CD14-positive monocyte (primary cell): ENCODE measurements at regions not wholly inside any gene's neighbourhood (a gene's known extent, or its start where the extent isn't known, plus 50 kb on each side); places are given as distances from the start of the nearest gene placed in this dataset.

Experiments
- DNase-seq, 3 donors: peaks; one replicate each; pipeline ENCODE4 v3.0.0-alpha.2; 2011 to 2022
- H2AFZ ChIP-seq: 2 replicates; pipeline ENCODE4 v1.6.0; 2012; ENCODE audit warnings: mild to moderate bottlenecking, low read depth, low read length, inconsistent platforms; ENCODE audit not compliant: insufficient read depth, poor library complexity, severe bottlenecking
- H3K27ac ChIP-seq, 2 donors: 1 replicate in 1 of 2; 2 replicates in 1 of 2; pipeline ENCODE4 v1.5.1; 2012 to 2013; ENCODE audit warnings: low read length in 2 of 2, control low read depth in 1 of 2, inconsistent platforms in 1 of 2, low read depth in 1 of 2, mild to moderate bottlenecking in 1 of 2
- H3K27me3 ChIP-seq, 2 donors: one replicate each; pipeline versions ENCODE4 v1.6.0 to v1.6.1; 2011 to 2013; ENCODE audit warnings: low read length in 2 of 2; ENCODE audit not compliant: control insufficient read depth in 2 of 2, insufficient read depth in 2 of 2
- H3K36me3 ChIP-seq, 2 donors: replicated peaks in 1 of 2; 1 replicate in 1 of 2; 2 replicates in 1 of 2; pipeline versions ENCODE4 v1.5.1 to v1.6.1; 2012 to 2013; ENCODE audit warnings: low read length in 2 of 2, control low read depth in 1 of 2, inconsistent platforms in 1 of 2, mild to moderate bottlenecking in 1 of 2; ENCODE audit not compliant: insufficient read depth in 2 of 2, control insufficient read depth in 1 of 2
- H3K4me1 ChIP-seq, 2 donors: 1 replicate in 1 of 2; 2 replicates in 1 of 2; pipeline versions ENCODE4 v1.5.1 to v1.6.1; 2012 to 2013; ENCODE audit warnings: low read length in 2 of 2, control low read depth in 1 of 2, inconsistent platforms in 1 of 2, mild to moderate bottlenecking in 1 of 2, moderate library complexity in 1 of 2; ENCODE audit not compliant: insufficient read depth in 2 of 2, control insufficient read depth in 1 of 2
- H3K4me2 ChIP-seq: replicated peaks from 2 replicates; pipeline ENCODE3; 2012; ENCODE audit warnings: low read length, moderate library complexity, mild to moderate bottlenecking; ENCODE audit not compliant: poor library complexity, severe bottlenecking; ENCODE audit errors: extremely low read depth
- H3K4me3 ChIP-seq, 3 experiments: fragments of 200-600 bp in 1 of 3; sonication (generic) in 1 of 3; replicated peaks in 1 of 3; 1 replicate in 2 of 3; 2 replicates in 1 of 3; pipeline ENCODE4 v1.5.1; 2011 to 2013; ENCODE audit warnings: low read length in 3 of 3, mild to moderate bottlenecking in 3 of 3, control low read depth in 2 of 3, low read depth in 2 of 3, inconsistent platforms in 1 of 3, moderate library complexity in 1 of 3
- H3K79me2 ChIP-seq: 2 replicates; pipeline ENCODE4 v1.6.0; 2012; ENCODE audit warnings: mild to moderate bottlenecking, control low read depth, inconsistent platforms, low read length, moderate library complexity; ENCODE audit not compliant: insufficient read depth
- H3K9ac ChIP-seq: 2 replicates; pipeline ENCODE4 v1.6.0; 2017; ENCODE audit warnings: low read length, mild to moderate bottlenecking; ENCODE audit not compliant: insufficient read depth, poor library complexity, severe bottlenecking
- H3K9me3 ChIP-seq, 2 donors: replicated peaks in 1 of 2; 1 replicate in 1 of 2; 2 replicates in 1 of 2; pipeline versions ENCODE4 v1.5.1 to v1.6.1; 2012 to 2013; ENCODE audit warnings: low read length in 2 of 2, control low read depth in 1 of 2; ENCODE audit not compliant: control insufficient read depth in 1 of 2, insufficient read depth in 1 of 2
- H4K20me1 ChIP-seq: 2 replicates; pipeline ENCODE4 v1.6.0; 2012; ENCODE audit warnings: mild to moderate bottlenecking, low read length, control low read depth, moderate library complexity; ENCODE audit not compliant: insufficient read depth
- H3K27ac Mint-ChIP-seq, 7 donors: one replicate each; pipeline ENCODE4 v1.8.0; 2020; ENCODE audit warnings: mild to moderate bottlenecking in 7 of 7, mixed read lengths in 7 of 7, moderate library complexity in 6 of 7, inconsistent platforms in 2 of 7
- H3K27me3 Mint-ChIP-seq, 3 donors: one replicate each; pipeline ENCODE4 v1.8.0; 2021 to 2022; ENCODE audit warnings: low read depth in 3 of 3, mild to moderate bottlenecking in 3 of 3, mixed read lengths in 3 of 3, moderate library complexity in 3 of 3, inconsistent platforms in 1 of 3
- H3K36me3 Mint-ChIP-seq, 2 donors: one replicate each; pipeline ENCODE4 v1.8.0; 2020; ENCODE audit warnings: mixed read lengths in 2 of 2, inconsistent platforms in 1 of 2, mild to moderate bottlenecking in 1 of 2
- H3K4me1 Mint-ChIP-seq: one replicate; pipeline ENCODE4 v1.8.0; 2020; ENCODE audit warnings: mild to moderate bottlenecking, mixed read lengths
- H3K4me3 Mint-ChIP-seq, 2 donors: one replicate each; pipeline ENCODE4 v1.8.0; 2020; ENCODE audit warnings: mild to moderate bottlenecking in 2 of 2, mixed read lengths in 2 of 2, moderate library complexity in 1 of 2
- H3K9me3 Mint-ChIP-seq, 7 donors: one replicate each; pipeline ENCODE4 v1.8.0; 2020 to 2022; ENCODE audit warnings: mixed read lengths in 7 of 7, mild to moderate bottlenecking in 6 of 7, moderate library complexity in 6 of 7, inconsistent platforms in 2 of 7
- CTCF ChIP-seq: fragments of 200-600 bp; IDR thresholded peaks from one replicate; pipeline ENCODE4 v1.8.0; 2022; ENCODE audit warnings: antibody characterized with exemption, mild to moderate bottlenecking
- WGBS: methylation state at CpG from one replicate; pipeline ENCODE4 v1.1.5; 2013; ENCODE audit warnings: missing lambda C conversion rate; ENCODE audit not compliant: insufficient coverage; 5-methylcytosine and 5-hydroxymethylcytosine counted together
- intact Hi-C, 2 donors: fragments of 100-400 bp; cut with micrococcal nuclease; formaldehyde crosslinking; loops; one replicate each; pipeline versions ENCODE4 v1.15.0 to v1.15.1; 2023

- H4K20me1 ChIP-seq, result no peaks in the 10 kb centered on the region
- intact Hi-C loops, result no loop called here
- no peak for TF ChIP-seq CTCF
- Mint-ChIP-seq H3K4me1 (no peaks in the 10 kb centered on the region), H3K9me3 (peaks cover 0 to 2% (median 0%) of the 10 kb centered on the region in 7 donors), H3K27ac (no peak overlapping the region), H3K4me3 (no peak overlapping the region), H3K27me3 (peaks cover 0 to 3% (median 2%) of the 10 kb centered on the region in 3 donors), H3K36me3 (no peaks in the 10 kb centered on the region)
- no peaks in the 10 kb centered on the region for H3K79me2 ChIP-seq
- H2AFZ ChIP-seq, result no peak overlapping the region
- DNase-seq, result no peak
- H3K4me2 ChIP-seq, result no peak overlapping the region
- H3K9me3 ChIP-seq, result no peaks in the 10 kb centered on the region
- H3K27me3 ChIP-seq, result no peaks in the 10 kb centered on the region
- H3K4me3 ChIP-seq, result no peak overlapping the region
- H3K27ac ChIP-seq, result no peak overlapping the region
- H3K36me3 ChIP-seq, result no peaks in the 10 kb centered on the region
- no peaks in the 10 kb centered on the region for H3K4me1 ChIP-seq
- no peak overlapping the region for H3K9ac ChIP-seq
- 100% methylated on average over 5 of the region's 9 CpGs for WGBS
Observed at GRCh38 chr4:54548831-54549460, 108.8 kb upstream of the KIT start.

- 50% methylated on average over 5 of the region's 8 CpGs for WGBS
Observed at GRCh38 chr4:54550395-54551171, 107.2 kb upstream of the KIT start.

More at GRCh38 chr4:54550395-54551171, 107.2 kb upstream of the KIT start:
- H3K4me3 Mint-ChIP-seq, result no peak overlapping the region
- H3K27ac ChIP-seq, result no peak overlapping the region
- intact Hi-C loops, result no loop called here
- no peaks in the 10 kb centered on the region for H3K36me3 ChIP-seq
- H3K4me1 ChIP-seq, result no peaks in the 10 kb centered on the region
- H4K20me1 ChIP-seq, result no peaks in the 10 kb centered on the region
- H3K79me2 ChIP-seq, result no peaks in the 10 kb centered on the region
- H3K4me1 Mint-ChIP-seq, result no peaks in the 10 kb centered on the region
- no peak for DNase-seq
- H3K27ac Mint-ChIP-seq, result no peak overlapping the region
- no peaks in the 10 kb centered on the region for H3K27me3 ChIP-seq
- no peak overlapping the region for H3K4me2 ChIP-seq
- no peak overlapping the region for H3K4me3 ChIP-seq
- H3K9me3 Mint-ChIP-seq, result peaks cover 0 to 2% (median 0%) of the 10 kb centered on the region in 7 donors
- no peaks in the 10 kb centered on the region for H3K9me3 ChIP-seq
- no peaks in the 10 kb centered on the region for H3K36me3 Mint-ChIP-seq
- no peak overlapping the region for H3K9ac ChIP-seq
- H2AFZ ChIP-seq, result no peak overlapping the region
- TF ChIP-seq CTCF, result no peak
- peaks cover 0 to 2% (median 0%) of the 10 kb centered on the region in 3 donors for H3K27me3 Mint-ChIP-seq
